H1 (cell line): ENCODE measurements at regions not wholly inside any gene's neighbourhood (a gene's known extent, or its start where the extent isn't known, plus 50 kb on each side); places are given as distances from the start of the nearest gene placed in this dataset.

Experiments
- CTCF ChIA-PET: fragments of 300-600 bp; sonication (Branson Sonifier 250); formaldehyde crosslinking; loops from one replicate; lab custom pipeline; 2021; ENCODE audit not compliant: partially characterized antibody; lab: Charles Lee
- POLR2A ChIA-PET: fragments of 300-600 bp; sonication (Branson Sonifier 250); formaldehyde crosslinking; loops from one replicate; lab custom pipeline; 2021; ENCODE audit warnings: inconsistent platforms; ENCODE audit not compliant: partially characterized antibody; lab: Charles Lee
- DNase-seq, 2 experiments: peaks; one replicate each; pipeline versions ENCODE4 v3.0.0 to v3.0.0-alpha.2; 2010 to 2022; ENCODE audit warnings: low spot score in 2 of 2, low read depth in 1 of 2, mixed read lengths in 1 of 2
- FAIRE-seq: peaks from 2 replicates; lab custom pipeline; 2011; peaks lifted over from hg19 to GRCh38; lab: Jason Lieb, UNC
- H2AFZ ChIP-seq: 2 replicates; pipeline ENCODE4 v1.8.1; 2012; ENCODE audit warnings: low read length, inconsistent platforms
- H2AK5ac ChIP-seq: 2 replicates; pipeline ENCODE4 v1.6.1; 2013; ENCODE audit warnings: low read depth, low read length
- H2BK120ac ChIP-seq: replicated peaks from 2 replicates; pipeline ENCODE3; 2013; ENCODE audit warnings: low read depth, low read length, inconsistent platforms
- H2BK12ac ChIP-seq: 2 replicates; pipeline ENCODE4 v1.6.1; 2013; ENCODE audit warnings: low read depth, low read length
- H2BK15ac ChIP-seq: 2 replicates; pipeline ENCODE4 v1.6.1; 2013; ENCODE audit warnings: low read length
- H2BK20ac ChIP-seq: 2 replicates; pipeline ENCODE4 v1.6.1; 2013; ENCODE audit warnings: low read length
- H2BK5ac ChIP-seq: 2 replicates; pipeline ENCODE4 v1.6.1; 2013; ENCODE audit warnings: low read depth, low read length
- H3K14ac ChIP-seq: 2 replicates; pipeline ENCODE4 v1.6.1; 2013; ENCODE audit warnings: inconsistent platforms; ENCODE audit not compliant: insufficient read length
- H3K18ac ChIP-seq: 2 replicates; pipeline ENCODE4 v1.6.1; 2013; ENCODE audit warnings: low read length; ENCODE audit errors: extremely low read depth
- H3K23ac ChIP-seq: 2 replicates; pipeline ENCODE4 v1.6.1; 2013; ENCODE audit warnings: inconsistent platforms; ENCODE audit not compliant: insufficient read length
- H3K23me2 ChIP-seq: 2 replicates; pipeline ENCODE4 v1.6.1; 2013; ENCODE audit warnings: low read depth, low read length
- H3K27ac ChIP-seq: 2 replicates; pipeline ENCODE4 v1.6.1; 2011; ENCODE audit warnings: low read depth, low read length, inconsistent platforms
- H3K27me3 ChIP-seq, 4 experiments: replicated peaks in 1 of 4; 1 replicate in 1 of 4; 2 replicates in 3 of 4; pipeline versions ENCODE4 v1.6.1 to v1.8.1; 2011 to 2013; ENCODE audit warnings: low read length in 3 of 4, mild to moderate bottlenecking in 3 of 4, inconsistent platforms in 2 of 4, mixed read lengths in 2 of 4, moderate library complexity in 1 of 4; ENCODE audit not compliant: control insufficient read depth in 3 of 4, insufficient read depth in 3 of 4; ENCODE audit errors: extremely low read depth in 1 of 4
- H3K36me3 ChIP-seq, 4 experiments: 2 replicates each; pipeline versions ENCODE4 v1.6.1 to v1.8.1; 2011 to 2013; ENCODE audit warnings: mild to moderate bottlenecking in 4 of 4, low read length in 3 of 4, moderate library complexity in 2 of 4, control low read depth in 1 of 4, inconsistent platforms in 1 of 4; ENCODE audit not compliant: insufficient read depth in 4 of 4, control insufficient read depth in 2 of 4
- H3K4ac ChIP-seq: replicated peaks from 2 replicates; pipeline ENCODE3; 2013; ENCODE audit warnings: low read length, low read depth, mixed read lengths, inconsistent platforms; ENCODE audit not compliant: insufficient read length
- H3K4me1 ChIP-seq, 4 experiments: replicated peaks in 1 of 4; 1 replicate in 1 of 4; 2 replicates in 3 of 4; pipeline versions ENCODE4 v1.6.1 to v1.8.1; 2011 to 2013; ENCODE audit warnings: low read length in 3 of 4, inconsistent platforms in 2 of 4, mixed read lengths in 1 of 4; ENCODE audit not compliant: insufficient read depth in 4 of 4, control insufficient read depth in 3 of 4
- H3K4me2 ChIP-seq, 2 experiments: 2 replicates each; pipeline versions ENCODE4 v1.6.1 to v1.8.1; 2011 to 2013; ENCODE audit warnings: low read depth in 2 of 2, low read length in 2 of 2, control low read depth in 1 of 2, inconsistent platforms in 1 of 2, mild to moderate bottlenecking in 1 of 2; ENCODE audit not compliant: insufficient read depth in 1 of 2
- H3K4me3 ChIP-seq, 4 experiments: fragments of 200-600, 300-600 bp in 1 of 4; sonication (generic), shearing (Covaris generic), sonication (Bioruptor Twin) in 1 of 4; 2 replicates each; pipeline versions ENCODE4 v1.5.1 to v1.8.1; 2011 to 2016; ENCODE audit warnings: low read length in 4 of 4, low read depth in 3 of 4, control low read depth in 2 of 4, inconsistent platforms in 2 of 4, mild to moderate bottlenecking in 2 of 4, mixed read lengths in 1 of 4, moderate library complexity in 1 of 4; ENCODE audit not compliant: insufficient read depth in 2 of 4; ENCODE audit errors: extremely low read depth in 1 of 4
- H3K56ac ChIP-seq: replicated peaks from 2 replicates; pipeline ENCODE3; 2013; ENCODE audit warnings: low read depth, mild to moderate bottlenecking, mixed read lengths, low read length, inconsistent platforms; ENCODE audit not compliant: insufficient read length
- H3K79me1 ChIP-seq: 2 replicates; pipeline ENCODE4 v1.6.1; 2013; ENCODE audit warnings: low read depth, low read length, control low read depth
- H3K79me2 ChIP-seq, 2 experiments: 2 replicates each; pipeline versions ENCODE4 v1.6.1 to v1.8.1; 2012 to 2013; ENCODE audit warnings: low read length in 2 of 2, mild to moderate bottlenecking in 2 of 2, inconsistent platforms in 1 of 2; ENCODE audit not compliant: insufficient read depth in 2 of 2, control insufficient read depth in 1 of 2
- H3K9ac ChIP-seq, 4 experiments: replicated peaks in 1 of 4; 1 replicate in 1 of 4; 2 replicates in 3 of 4; pipeline versions ENCODE4 v1.6.1 to v1.8.1; 2011 to 2013; ENCODE audit warnings: low read depth in 3 of 4, low read length in 3 of 4, control low read depth in 2 of 4, mild to moderate bottlenecking in 2 of 4, moderate library complexity in 2 of 4, inconsistent platforms in 1 of 4; ENCODE audit errors: extremely low read depth in 1 of 4
- H3K9me3 ChIP-seq, 2 experiments: 2 replicates each; pipeline versions ENCODE4 v1.6.1 to v1.8.1; 2012 to 2013; ENCODE audit warnings: mild to moderate bottlenecking in 2 of 2, moderate library complexity in 2 of 2, control low read depth in 1 of 2, inconsistent platforms in 1 of 2, low read depth in 1 of 2, low read length in 1 of 2, mixed read lengths in 1 of 2; ENCODE audit not compliant: insufficient read depth in 2 of 2
- H4K20me1 ChIP-seq, 2 experiments: replicated peaks in 1 of 2; 2 replicates each; pipeline versions ENCODE3 to v1.8.1; 2011 to 2013; ENCODE audit warnings: inconsistent platforms in 2 of 2, low read length in 2 of 2, mild to moderate bottlenecking in 1 of 2; ENCODE audit not compliant: insufficient read depth in 2 of 2, control insufficient read depth in 1 of 2
- H4K5ac ChIP-seq: 2 replicates; pipeline ENCODE4 v1.6.1; 2013; ENCODE audit warnings: low read length, low read depth, mixed read lengths, inconsistent platforms; ENCODE audit not compliant: insufficient read length
- H4K8ac ChIP-seq: 2 replicates; pipeline ENCODE4 v1.8.0; 2013; ENCODE audit warnings: mild to moderate bottlenecking, moderate library complexity, low read length, inconsistent platforms; ENCODE audit not compliant: insufficient read depth; ENCODE audit errors: extremely low read depth
- H4K91ac ChIP-seq: replicated peaks from 2 replicates; pipeline ENCODE3; 2013; ENCODE audit warnings: low read length, mixed read lengths, inconsistent platforms; ENCODE audit not compliant: insufficient read length
- ASH2L ChIP-seq: fragments of 200-600, 300-600 bp; sonication (generic); IDR thresholded peaks from one replicate; pipeline ENCODE4 v1.7.1; 2017; ENCODE audit warnings: low read length
- CREB1 ChIP-seq: IDR thresholded peaks from 2 replicates; pipeline ENCODE4 v1.6.1; 2012; ENCODE audit warnings: inconsistent platforms
- E2F6 ChIP-seq: IDR thresholded peaks from 2 replicates; pipeline ENCODE4 v1.6.1; 2012; ENCODE audit warnings: inconsistent platforms
- GABPA ChIP-seq: IDR thresholded peaks from 2 replicates; pipeline ENCODE4 v1.6.1; 2011; ENCODE audit warnings: mild to moderate bottlenecking, low read length, moderate library complexity, borderline replicate concordance; ENCODE audit not compliant: insufficient read depth
- GTF2F1 ChIP-seq: IDR thresholded peaks from 2 replicates; pipeline ENCODE4 v1.6.1; 2012; ENCODE audit warnings: low read depth, low read length, improper control_type of control experiment, borderline replicate concordance
- KDM1A ChIP-seq: fragments of 200-600, 300-600 bp; sonication (generic); IDR thresholded peaks from 2 replicates; pipeline ENCODE4 v1.7.1; 2016; ENCODE audit warnings: mild to moderate bottlenecking, low read length, borderline replicate concordance
- NRF1 ChIP-seq: IDR thresholded peaks from 2 replicates; pipeline ENCODE4 v1.6.1; 2011; ENCODE audit warnings: mild to moderate bottlenecking, low read depth, low read length, improper control_type of control experiment
- PHF8 ChIP-seq: fragments of 200-600 bp; sonication (generic); conservative IDR thresholded peaks from 2 replicates; pipeline ENCODE4 v1.7.1; 2012; ENCODE audit warnings: low read depth, mild to moderate bottlenecking, inconsistent platforms, low read length, moderate library complexity
- TAF7 ChIP-seq: optimal IDR thresholded peaks from 2 replicates; pipeline ENCODE3; 2011; ENCODE audit warnings: low read depth, mild to moderate bottlenecking, inconsistent platforms, low read length, moderate library complexity, borderline replicate concordance
- WGBS, 2 experiments: shearing (Covaris generic) in 1 of 2; methylation state at CpG; one replicate each; pipeline versions ENCODE4 v1.1.6 to v1.1.7; 2013 to 2015; ENCODE audit warnings: low lambda C conversion rate in 2 of 2, mixed read lengths in 2 of 2, inconsistent platforms in 1 of 2, low coverage in 1 of 2, missing lambda C conversion rate in 1 of 2; ENCODE audit not compliant: insufficient replicate concordance in 2 of 2, insufficient coverage in 1 of 2, insufficient read length in 1 of 2; ENCODE audit errors: extremely low coverage in 1 of 2, missing lambda C conversion rate in 1 of 2; 5-methylcytosine and 5-hydroxymethylcytosine counted together
- TF ChIP-seq, protein P1 (sequence below): IDR thresholded peaks from 2 replicates; pipeline ENCODE4 v1.6.1; 2012; ENCODE audit warnings: inconsistent platforms

DNA sequence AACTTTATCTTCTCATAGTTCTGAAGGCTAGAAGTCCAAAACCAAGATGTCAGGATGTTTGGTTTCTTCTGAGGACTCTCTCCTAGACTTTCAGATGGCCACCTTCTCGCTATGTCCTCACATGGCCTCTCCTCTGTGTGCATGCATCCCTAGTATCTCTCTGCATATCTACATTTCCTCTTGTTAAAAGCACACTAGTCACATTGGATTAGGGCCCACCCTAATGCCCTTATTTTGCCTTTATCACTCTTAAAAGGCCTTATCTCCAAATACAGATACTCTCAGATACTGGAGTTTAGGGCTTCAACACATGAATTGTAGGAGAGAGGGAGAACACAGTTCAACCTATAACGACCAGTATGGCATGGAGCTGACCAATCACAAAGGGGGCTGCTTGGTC, 151.7 kb downstream of the PRELID2 start:
- Histone ChIP-seq H4K91ac (no peak overlapping the region), H3K4me3 (no peak overlapping the region), H3K23me2 (no peaks in the 10 kb centered on the region), H3K9me3 (no peaks in the 10 kb centered on the region), H2BK5ac (no peak overlapping the region), H3K27ac (no peak overlapping the region), H2BK12ac (no peak overlapping the region), H4K8ac (no peak overlapping the region), H3K14ac (no peak overlapping the region), H3K56ac (no peak overlapping the region), H3K79me1 (no peaks in the 10 kb centered on the region), H3K4me2 (no peak overlapping the region), H2AK5ac (no peak overlapping the region), H4K20me1 (no peaks in the 10 kb centered on the region), H3K36me3 (no peaks in the 10 kb centered on the region), H3K79me2 (no peaks in the 10 kb centered on the region), H2BK120ac (no peak overlapping the region), H4K5ac (no peak overlapping the region), H2AFZ (no peak overlapping the region), H3K18ac (no peak overlapping the region), H2BK20ac (no peak overlapping the region), H3K27me3 (no peaks in the 10 kb centered on the region), H2BK15ac (no peak overlapping the region), H3K4ac (no peak overlapping the region), H3K9ac (no peak overlapping the region), H3K4me1 (no peaks in the 10 kb centered on the region), H3K23ac (no peak overlapping the region)
- POLR2A ChIA-PET: no interaction called here
- DNase-seq (no peak), FAIRE-seq (no peak)
- CTCF ChIA-PET: interaction anchor here (0.5 to 8.1 kb wide), 9 partner anchors 11 to 1423 kb away, joined by 3 to 100 read pairs (median 5); no protein-coding TSS in a partner anchor
- whole genome bisulfite sequencing, 2 experiments: 90% methylated on average over 2 of the region's 2 CpGs; no CpG with 5 or more reads in 1 of the 2 experiments
- TF ChIP-seq KDM1A (no peak), ASH2L (no peak), CREB1 (no peak), TAF7 (no peak), PHF8 (no peak), GABPA (no peak), E2F6 (no peak), NRF1 (no peak), GTF2F1 (no peak)
- TF ChIP-seq, protein P1, sequence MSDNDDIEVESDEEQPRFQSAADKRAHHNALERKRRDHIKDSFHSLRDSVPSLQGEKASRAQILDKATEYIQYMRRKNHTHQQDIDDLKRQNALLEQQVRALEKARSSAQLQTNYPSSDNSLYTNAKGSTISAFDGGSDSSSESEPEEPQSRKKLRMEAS: no peak
